ENCODE measurements at regions not wholly inside any gene's neighbourhood (a gene's known extent, or its start where the extent isn't known, plus 50 kb on each side); places are given as distances from the start of the nearest gene placed in this dataset.

- dilution Hi-C loops (cut with MboI; ENCODE audit: extremely low pct_ligation_motif_present, low sequenced_read_pairs), result no loop called here
- DNase-seq (ENCODE audit: low read depth, low spot score) (no peak), FAIRE-seq (no peak)
- no peaks in the 10 kb centered on the region for H3K27me3 ChIP-seq (ENCODE audit: control insufficient read depth, extremely low read depth, insufficient read depth, low read length)
- H3K4me3 ChIP-seq (ENCODE audit: control insufficient read depth in 2 of 3, extremely low read depth in 1 of 3, insufficient read depth in 2 of 3, low read depth in 1 of 3, low read length in 3 of 3), result no peak overlapping the region
- H3K9me3 ChIP-seq (ENCODE audit: control insufficient read depth, low read depth, low read length), result no peaks in the 10 kb centered on the region
- no peaks in the 10 kb centered on the region for H3K9me1 ChIP-seq (ENCODE audit: control insufficient read depth, extremely low read depth, insufficient read depth, low read length)
- H2AFZ ChIP-seq (ENCODE audit: control insufficient read depth, low read length), result no peak overlapping the region
- H3K79me2 ChIP-seq (ENCODE audit: control insufficient read depth, insufficient read depth, low read length), result no peaks in the 10 kb centered on the region
- H3K9ac ChIP-seq (ENCODE audit: control insufficient read depth, extremely low read depth, insufficient read depth, low read length), result no peak overlapping the region
- H4K20me1 ChIP-seq (ENCODE audit: control insufficient read depth, extremely low read depth, insufficient read depth, low read length), result no peaks in the 10 kb centered on the region
- H3K4me1 ChIP-seq (ENCODE audit: control insufficient read depth, extremely low read depth, insufficient read depth, low read length), result no peaks in the 10 kb centered on the region
- no peak overlapping the region for H3K27ac ChIP-seq (ENCODE audit: control insufficient read depth, insufficient read depth, low read length)
- TF ChIP-seq CTCF (optimal IDR thresholded peaks at IDR 0.05 in 1 of 3, IDR thresholded peaks at IDR 0.05 in 1 of 3, conservative IDR thresholded peaks at IDR 0.05 in 1 of 3; ENCODE audit: extremely low read depth in 1 of 3, insufficient read depth in 2 of 3, low read length in 3 of 3) (no peak), EZH2 (IDR thresholded peaks at IDR 0.05; ENCODE audit: low read length) (no peak)
- H3K36me3 ChIP-seq (ENCODE audit: control insufficient read depth in 2 of 2, extremely low read depth in 1 of 2, insufficient read depth in 2 of 2, low read length in 2 of 2), result no peaks in the 10 kb centered on the region
- no peak overlapping the region for H3K4me2 ChIP-seq (ENCODE audit: control insufficient read depth, extremely low read depth, insufficient read depth, low read depth, low read length)
Observed at GRCh38 chr2:150023663-150024062, 436.1 kb upstream of the MMADHC start.

- no peaks in the 10 kb centered on the region for H3K9me1 ChIP-seq (ENCODE audit: control insufficient read depth, extremely low read depth, insufficient read depth, low read length)
- no peaks in the 10 kb centered on the region for H3K27me3 ChIP-seq (ENCODE audit: control insufficient read depth, extremely low read depth, insufficient read depth, low read length)
- FAIRE-seq (no peak), DNase-seq (ENCODE audit: low read depth, low spot score) (no peak)
- no peak overlapping the region for H3K4me3 ChIP-seq (ENCODE audit: control insufficient read depth in 2 of 3, extremely low read depth in 1 of 3, insufficient read depth in 2 of 3, low read depth in 1 of 3, low read length in 3 of 3)
- no peaks in the 10 kb centered on the region for H3K36me3 ChIP-seq (ENCODE audit: control insufficient read depth in 2 of 2, extremely low read depth in 1 of 2, insufficient read depth in 2 of 2, low read length in 2 of 2)
- no peaks in the 10 kb centered on the region for H3K4me1 ChIP-seq (ENCODE audit: control insufficient read depth, extremely low read depth, insufficient read depth, low read length)
- no peak overlapping the region for H3K27ac ChIP-seq (ENCODE audit: control insufficient read depth, insufficient read depth, low read length)
- no peaks in the 10 kb centered on the region for H3K79me2 ChIP-seq (ENCODE audit: control insufficient read depth, insufficient read depth, low read length)
- H4K20me1 ChIP-seq (ENCODE audit: control insufficient read depth, extremely low read depth, insufficient read depth, low read length), result no peaks in the 10 kb centered on the region
- dilution Hi-C loops (cut with MboI; ENCODE audit: extremely low pct_ligation_motif_present, low sequenced_read_pairs), result no loop called here
- H3K9me3 ChIP-seq (ENCODE audit: control insufficient read depth, low read depth, low read length), result no peaks in the 10 kb centered on the region
- H2AFZ ChIP-seq (ENCODE audit: control insufficient read depth, low read length), result no peak overlapping the region
- TF ChIP-seq EZH2 (IDR thresholded peaks at IDR 0.05; ENCODE audit: low read length) (no peak), CTCF (optimal IDR thresholded peaks at IDR 0.05 in 1 of 3, IDR thresholded peaks at IDR 0.05 in 1 of 3, conservative IDR thresholded peaks at IDR 0.05 in 1 of 3; ENCODE audit: extremely low read depth in 1 of 3, insufficient read depth in 2 of 3, low read length in 3 of 3) (no peak)
- H3K4me2 ChIP-seq (ENCODE audit: control insufficient read depth, extremely low read depth, insufficient read depth, low read depth, low read length), result no peak overlapping the region
- H3K9ac ChIP-seq (ENCODE audit: control insufficient read depth, extremely low read depth, insufficient read depth, low read length), result no peak overlapping the region
Observed at GRCh38 chr2:150023044-150023443, 435.5 kb upstream of the MMADHC start.

Measured in keratinocyte (primary cell).